ENCODE measurements at regions not wholly inside any gene's neighbourhood (a gene's known extent, or its start where the extent isn't known, plus 50 kb on each side); places are given as distances from the start of the nearest gene placed in this dataset.

DNA sequence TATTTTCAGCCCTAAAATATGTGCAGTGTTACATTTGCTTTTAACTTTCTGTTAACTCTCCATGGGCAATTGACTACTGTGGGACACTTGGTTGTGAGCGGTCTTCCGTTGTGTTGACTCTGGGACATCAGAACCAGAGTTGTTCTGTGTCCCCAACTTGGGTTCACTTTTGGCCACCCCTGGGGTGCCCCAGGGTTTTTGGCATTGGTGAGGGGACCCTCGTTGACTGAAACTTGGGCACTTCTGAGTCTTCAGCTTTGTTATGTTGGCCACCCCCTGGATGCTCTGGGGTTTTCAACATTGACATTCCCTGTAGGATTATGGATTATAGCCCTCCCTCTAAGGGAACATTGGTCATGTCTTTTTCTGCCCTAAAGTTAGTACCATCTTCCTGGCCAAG is 57.1 kb downstream of the OR10H4 start:
- Histone ChIP-seq H3K27me3 (ENCODE audit: control insufficient read depth, insufficient read depth, low read length) (no peaks in the 10 kb centered on the region), H3K18ac (ENCODE audit: low read depth, low read length) (no peak overlapping the region), H4K5ac (ENCODE audit: low read depth, low read length) (no peak overlapping the region), H2AK9ac (replicated peaks; ENCODE audit: low read depth, low read length, poor library complexity) (no peak overlapping the region), H3K4me1 (ENCODE audit: control insufficient read depth, insufficient read depth, low read length) (peaks cover 6% of the 10 kb centered on the region; the same call in 1 of the 2 replicates), H3K9me1 (ENCODE audit: insufficient read depth, low read length) (no peaks in the 10 kb centered on the region), H4K8ac (ENCODE audit: low read depth in 2 of 2, low read length in 2 of 2) (no peak overlapping the region), H4K20me1 (ENCODE audit: insufficient read depth, low read length) (no peaks in the 10 kb centered on the region), H3K56ac (ENCODE audit: extremely low read depth, insufficient read depth, low read length) (no peak overlapping the region), H2AFZ (replicated peaks; ENCODE audit: low read length, poor library complexity) (no peak overlapping the region), H2BK15ac (ENCODE audit: low read depth, low read length) (no peak overlapping the region), H2BK20ac (ENCODE audit: low read depth, low read length) (no peak overlapping the region), H3K36me3 (ENCODE audit: control insufficient read depth, insufficient read depth, low read length) (no peaks in the 10 kb centered on the region), H3K4me3 (ENCODE audit: insufficient read depth, low read depth, low read length) (no peak overlapping the region), H3K14ac (replicated peaks; ENCODE audit: low read depth, low read length) (no peak overlapping the region), H3K9me3 (ENCODE audit: control insufficient read depth, insufficient read depth, low read length) (no peaks in the 10 kb centered on the region), H3K23ac (ENCODE audit: low read depth, low read length) (no peak overlapping the region), H2BK120ac (ENCODE audit: low read depth, low read length) (no peak overlapping the region), H2AK5ac (ENCODE audit: low read depth, low read length) (no peak overlapping the region), H3K9ac (ENCODE audit: low read depth, low read length) (no peak overlapping the region), H2BK5ac (ENCODE audit: low read depth, low read length, poor library complexity, severe bottlenecking) (no peak overlapping the region), H4K91ac (ENCODE audit: insufficient read depth, low read depth, low read length) (no peak overlapping the region), H3K4ac (ENCODE audit: low read depth, low read length) (no peak overlapping the region), H3K27ac (ENCODE audit: insufficient read depth, low read length) (no peak overlapping the region), H3K4me2 (ENCODE audit: low read depth, low read length) (no peak overlapping the region), H3K79me1 (ENCODE audit: low read depth in 1 of 2, low read length in 2 of 2) (no peaks in the 10 kb centered on the region)
- intact Hi-C loops (cut with micrococcal nuclease) (no loop called here), in situ Hi-C loops (cut with MboI; ENCODE audit: low sequenced_read_pairs) (no loop called here), dilution Hi-C loops (cut with HindIII; ENCODE audit: low sequenced_read_pairs, unreplicated experiment) (no loop called here)
- ATAC-seq (ENCODE audit: low read depth): no peak
- no CpG with 5 or more reads among the region's 3 CpGs for WGBS, 2 experiments (ENCODE audit: extremely low coverage in 2 of 2, insufficient read length in 1 of 2)
- TF ChIP-seq MXI1 (IDR thresholded peaks at IDR 0.05; ENCODE audit: borderline replicate concordance, low read depth, low read length): no peak
- TF ChIP-seq MAFK (IDR thresholded peaks at IDR 0.05; ENCODE audit: low read depth, low read length): no peak
- TF ChIP-seq, protein P1, sequence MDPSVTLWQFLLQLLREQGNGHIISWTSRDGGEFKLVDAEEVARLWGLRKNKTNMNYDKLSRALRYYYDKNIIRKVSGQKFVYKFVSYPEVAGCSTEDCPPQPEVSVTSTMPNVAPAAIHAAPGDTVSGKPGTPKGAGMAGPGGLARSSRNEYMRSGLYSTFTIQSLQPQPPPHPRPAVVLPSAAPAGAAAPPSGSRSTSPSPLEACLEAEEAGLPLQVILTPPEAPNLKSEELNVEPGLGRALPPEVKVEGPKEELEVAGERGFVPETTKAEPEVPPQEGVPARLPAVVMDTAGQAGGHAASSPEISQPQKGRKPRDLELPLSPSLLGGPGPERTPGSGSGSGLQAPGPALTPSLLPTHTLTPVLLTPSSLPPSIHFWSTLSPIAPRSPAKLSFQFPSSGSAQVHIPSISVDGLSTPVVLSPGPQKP (IDR thresholded peaks at IDR 0.05; ENCODE audit: borderline replicate concordance, low read depth, low read length): no peak
- no peak for TF ChIP-seq BHLHE40 (IDR thresholded peaks at IDR 0.05; ENCODE audit: low read depth, low read length)
- DNase-seq: no peak
- ChIA-PET CTCF (no interaction called here), POLR2A (ENCODE audit: unreplicated experiment) (no interaction called here)
- BruUV-seq (replicated peaks): no TSS peak

Data from IMR-90 (cell line).